ENCODE measurements at regions not wholly inside any gene's neighbourhood (a gene's known extent, or its start where the extent isn't known, plus 50 kb on each side); places are given as distances from the start of the nearest gene placed in this dataset.

DNA sequence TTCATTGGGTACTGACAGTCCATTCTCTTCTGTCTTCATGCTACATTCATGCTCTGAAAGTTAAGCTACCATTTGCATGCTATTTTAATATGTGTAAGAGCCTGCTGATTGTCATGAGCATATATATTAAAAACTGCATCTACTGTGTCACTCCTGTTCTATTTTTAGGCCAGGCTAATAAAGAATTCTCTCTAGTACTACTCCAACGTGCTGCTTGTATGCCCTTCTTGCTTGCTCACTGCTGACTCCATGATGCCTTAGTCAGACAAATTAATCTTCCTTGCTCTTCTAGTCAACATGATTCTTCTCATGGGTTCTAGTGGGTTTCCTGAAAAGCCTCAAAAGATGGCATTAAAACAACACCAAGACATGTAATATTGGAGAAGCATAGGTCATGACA lies 1600.1 kb downstream of the DPP10 start:
- TF ChIP-seq CTCF (IDR thresholded peaks at IDR 0.05) (no peak), POLR2A (IDR thresholded peaks at IDR 0.05) (no peak), EP300 (IDR thresholded peaks at IDR 0.05; ENCODE audit: low read depth) (no peak), POLR2AphosphoS5 (IDR thresholded peaks at IDR 0.05) (no peak)

All from transverse colon (tissue), 4 donors.